GM06990 (cell line): ENCODE measurements at regions not wholly inside any gene's neighbourhood (a gene's known extent, or its start where the extent isn't known, plus 50 kb on each side); places are given as distances from the start of the nearest gene placed in this dataset.

Experiments
- DNase-seq: peaks from one replicate; pipeline ENCODE4 v3.0.0-alpha.2; 2011; ENCODE audit not compliant: insufficient read length; ENCODE audit errors: extremely low read depth
- H3K27me3 ChIP-seq: replicated peaks from 2 replicates; pipeline ENCODE4 v1.6.0; 2011; ENCODE audit warnings: low read length; ENCODE audit not compliant: control insufficient read depth, insufficient read depth
- H3K36me3 ChIP-seq: 2 replicates; pipeline ENCODE4 v1.5.1; 2011; ENCODE audit warnings: low read length; ENCODE audit not compliant: control insufficient read depth, insufficient read depth
- H3K4me3 ChIP-seq: replicated peaks from 2 replicates; pipeline ENCODE4 v1.5.1; 2011; ENCODE audit warnings: low read depth, mild to moderate bottlenecking, control low read depth, low read length
- TF ChIP-seq, protein P1 (sequence below): IDR thresholded peaks from 2 replicates; pipeline ENCODE4 v1.5.1; 2011; ENCODE audit warnings: low read length, control low read depth, mild to moderate bottlenecking, inconsistent platforms; ENCODE audit not compliant: insufficient read depth, poor library complexity, severe bottlenecking

DNA sequence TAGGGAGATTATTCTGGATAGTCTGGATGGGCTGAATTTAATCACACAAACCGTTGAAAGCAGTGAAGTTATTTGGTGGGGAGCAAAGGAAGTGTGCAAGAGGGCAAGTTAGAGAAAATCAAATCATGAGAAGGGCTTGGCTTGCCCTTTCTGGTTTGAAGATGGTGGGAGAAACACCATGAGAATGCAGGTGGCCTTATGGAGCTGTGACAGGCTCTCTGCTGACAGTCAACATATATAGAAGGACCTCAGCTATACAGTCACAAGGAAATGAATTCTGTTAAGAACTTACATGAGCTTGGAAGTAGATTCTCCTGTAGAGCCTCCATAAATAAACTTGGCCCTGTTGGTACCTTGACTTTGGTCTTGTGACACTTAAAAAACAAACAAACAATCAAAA lies 72.3 kb downstream of the GMNC start:
- H3K27me3 ChIP-seq = no peaks in the 10 kb centered on the region
- no peak overlapping the region for H3K4me3 ChIP-seq
- TF ChIP-seq, protein P1, sequence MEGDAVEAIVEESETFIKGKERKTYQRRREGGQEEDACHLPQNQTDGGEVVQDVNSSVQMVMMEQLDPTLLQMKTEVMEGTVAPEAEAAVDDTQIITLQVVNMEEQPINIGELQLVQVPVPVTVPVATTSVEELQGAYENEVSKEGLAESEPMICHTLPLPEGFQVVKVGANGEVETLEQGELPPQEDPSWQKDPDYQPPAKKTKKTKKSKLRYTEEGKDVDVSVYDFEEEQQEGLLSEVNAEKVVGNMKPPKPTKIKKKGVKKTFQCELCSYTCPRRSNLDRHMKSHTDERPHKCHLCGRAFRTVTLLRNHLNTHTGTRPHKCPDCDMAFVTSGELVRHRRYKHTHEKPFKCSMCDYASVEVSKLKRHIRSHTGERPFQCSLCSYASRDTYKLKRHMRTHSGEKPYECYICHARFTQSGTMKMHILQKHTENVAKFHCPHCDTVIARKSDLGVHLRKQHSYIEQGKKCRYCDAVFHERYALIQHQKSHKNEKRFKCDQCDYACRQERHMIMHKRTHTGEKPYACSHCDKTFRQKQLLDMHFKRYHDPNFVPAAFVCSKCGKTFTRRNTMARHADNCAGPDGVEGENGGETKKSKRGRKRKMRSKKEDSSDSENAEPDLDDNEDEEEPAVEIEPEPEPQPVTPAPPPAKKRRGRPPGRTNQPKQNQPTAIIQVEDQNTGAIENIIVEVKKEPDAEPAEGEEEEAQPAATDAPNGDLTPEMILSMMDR = no peak
- no peak for DNase-seq
- no peaks in the 10 kb centered on the region for H3K36me3 ChIP-seq

DNA sequence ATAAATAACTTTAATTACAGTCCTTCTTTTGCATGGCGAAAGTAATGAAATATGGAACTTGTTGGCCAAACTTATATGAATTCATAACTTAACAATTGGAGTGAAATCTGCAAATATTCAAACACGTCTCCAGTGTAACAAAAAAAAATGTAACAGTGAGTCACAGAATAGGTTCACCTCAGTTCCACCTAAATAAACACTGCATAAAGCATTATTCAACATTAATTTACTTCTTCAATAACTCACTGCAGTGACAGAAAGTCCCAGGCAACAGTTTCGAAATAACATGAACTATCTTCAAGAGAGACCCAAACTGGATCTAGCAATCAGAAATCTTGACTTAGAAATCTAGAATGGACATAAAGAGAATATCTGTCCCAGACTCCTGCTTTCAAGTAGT lies 75.6 kb downstream of the GMNC start:
- no peaks in the 10 kb centered on the region for H3K27me3 ChIP-seq
- no peak overlapping the region for H3K4me3 ChIP-seq
- TF ChIP-seq, protein P1 = no peak
- H3K36me3 ChIP-seq = no peaks in the 10 kb centered on the region
- DNase-seq = no peak

DNA sequence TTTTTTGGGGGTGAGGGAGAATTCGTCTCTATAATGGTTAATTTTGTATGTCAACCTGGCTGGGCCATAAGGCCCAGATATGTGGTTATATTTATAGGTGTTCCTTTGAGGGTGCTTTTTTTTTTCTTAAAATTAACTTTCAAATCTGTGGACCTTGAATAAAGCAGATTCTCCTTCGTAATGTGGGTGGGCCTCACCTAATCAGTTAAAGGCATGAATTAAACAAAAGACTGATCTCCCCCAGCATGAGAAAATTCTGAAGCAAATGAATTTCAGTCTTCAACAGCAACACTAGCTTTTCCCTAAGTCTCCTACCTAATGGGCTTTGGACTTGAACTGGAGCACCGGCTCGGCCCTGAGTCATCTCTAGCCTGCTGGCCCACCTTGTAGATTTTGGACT lies 77.4 kb downstream of the GMNC start:
- DNase-seq = no peak
- Histone ChIP-seq H3K4me3 (no peak overlapping the region), H3K36me3 (no peaks in the 10 kb centered on the region), H3K27me3 (no peaks in the 10 kb centered on the region)
- TF ChIP-seq, protein P1 = no peak

DNA sequence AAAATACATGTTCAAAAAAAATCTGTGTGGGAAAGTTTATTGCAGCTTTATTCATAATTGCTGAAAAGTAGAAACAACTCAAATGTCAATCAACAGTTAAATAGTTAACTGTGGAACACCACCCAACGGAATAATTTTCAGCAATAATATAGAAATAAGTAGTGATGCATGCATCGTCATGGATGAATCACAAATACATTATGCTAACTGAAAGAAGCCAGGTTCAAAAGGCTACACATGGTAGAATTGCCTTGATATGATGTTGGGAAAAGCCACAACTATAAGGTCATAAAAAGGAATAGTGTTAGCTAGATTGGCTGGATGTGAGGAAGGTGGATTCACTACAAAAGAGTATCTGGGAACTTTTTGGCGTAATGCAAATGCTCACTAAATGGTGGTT lies 82.0 kb downstream of the GMNC start:
- DNase-seq = no peak
- TF ChIP-seq, protein P1 = no peak
- Histone ChIP-seq H3K27me3 (no peaks in the 10 kb centered on the region), H3K4me3 (no peak overlapping the region), H3K36me3 (no peaks in the 10 kb centered on the region)

DNA sequence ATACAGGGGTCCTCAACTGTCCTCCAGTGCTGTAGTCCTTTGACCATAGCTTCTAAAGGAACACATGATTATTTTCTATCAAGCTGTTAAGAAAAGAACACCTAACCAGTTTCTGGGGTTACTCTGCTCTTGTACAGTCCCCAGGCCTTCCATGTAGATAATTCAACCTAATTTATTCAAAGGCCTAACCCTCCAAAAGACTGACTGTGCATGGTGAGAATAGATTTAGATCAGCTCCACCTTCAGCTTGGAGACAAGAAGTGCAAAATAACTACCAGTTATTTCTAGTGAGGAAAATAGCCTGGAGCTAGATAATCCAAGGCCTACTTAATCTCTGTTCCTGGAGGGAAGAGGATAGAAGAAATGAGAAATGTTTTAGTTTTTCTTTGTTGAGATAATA lies 87.9 kb downstream of the GMNC start:
- TF ChIP-seq, protein P1 = no peak
- Histone ChIP-seq H3K27me3 (no peaks in the 10 kb centered on the region), H3K36me3 (no peaks in the 10 kb centered on the region), H3K4me3 (no peak overlapping the region)
- no peak for DNase-seq

DNA sequence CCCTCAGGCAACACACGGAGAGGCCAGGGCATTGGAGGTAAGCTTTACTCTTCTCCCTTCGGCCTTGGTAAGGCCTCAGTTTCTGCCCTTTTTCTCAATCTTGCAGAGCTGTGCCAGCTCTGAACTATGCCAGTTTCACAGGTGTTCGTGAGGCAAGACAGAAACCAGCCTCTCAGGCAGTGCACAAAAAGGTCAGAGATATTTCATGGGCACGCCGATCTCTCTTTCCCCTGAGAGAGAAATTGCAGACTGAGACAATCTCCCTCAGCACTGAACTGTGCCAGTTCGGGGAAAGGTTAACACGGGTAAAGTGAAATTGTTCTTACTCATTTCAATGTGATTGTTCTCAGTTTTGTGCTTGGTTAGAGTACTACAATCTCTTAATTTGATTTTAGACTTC lies 88.5 kb downstream of the GMNC start:
- DNase-seq = no peak
- TF ChIP-seq, protein P1 = no peak
- Histone ChIP-seq H3K4me3 (no peak overlapping the region), H3K27me3 (no peaks in the 10 kb centered on the region), H3K36me3 (no peaks in the 10 kb centered on the region)
